GM19239 (cell line): ENCODE measurements at regions not wholly inside any gene's neighbourhood (a gene's known extent, or its start where the extent isn't known, plus 50 kb on each side); places are given as distances from the start of the nearest gene placed in this dataset.
"Not testable (repeated sequence)": the region's sequence is repeated elsewhere in the genome, so short reads cannot be mapped to it uniquely, and the experiment has no call there.

Experiments used
- DNase-seq: peaks from one replicate; pipeline ENCODE4 v3.0.0; 2011; ENCODE audit warnings: low spot score; ENCODE audit not compliant: insufficient read length
- FAIRE-seq: peaks from 2 replicates; lab custom pipeline; 2011; peaks lifted over from hg19 to GRCh38; lab: Jason Lieb, UNC

DNA sequence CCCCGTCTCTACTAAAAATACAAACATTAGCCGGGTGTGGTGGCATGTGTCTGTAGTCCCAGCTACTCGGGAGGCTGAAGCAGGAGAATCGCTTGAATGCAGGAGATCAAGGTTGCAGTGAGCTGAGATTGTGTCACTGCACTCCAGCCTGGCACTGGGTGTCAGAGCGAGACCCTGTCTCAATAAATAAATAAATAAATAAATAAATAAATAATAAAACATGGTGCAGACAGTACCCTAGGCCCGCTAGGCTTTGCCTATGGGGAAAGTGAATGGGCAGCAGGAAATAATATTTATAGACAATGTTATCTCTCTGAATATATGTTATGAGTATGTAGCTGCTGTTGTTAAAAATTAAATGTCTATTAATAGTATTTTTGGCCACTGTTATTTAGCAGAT lies 130.4 kb downstream of the LARP7 start:
- FAIRE-seq (no peak), DNase-seq (no peak)

GRCh38 chr4:112770114-112770513 lies 133.2 kb downstream of the LARP7 start:
- FAIRE-seq, result no peak
- DNase-seq, result no peak

- no peak for DNase-seq
- FAIRE-seq, result no peak
Measured at GRCh38 chr4:112775801-112776200, 138.9 kb downstream of the LARP7 start.

GRCh38 chr4:112776535-112776934 lies 139.6 kb downstream of the LARP7 start:
- DNase-seq (no peak), FAIRE-seq (no peak)

GRCh38 chr4:112778520-112778919 lies 141.6 kb downstream of the LARP7 start:
- DNase-seq (no peak), FAIRE-seq (no peak)

- FAIRE-seq (no peak), DNase-seq (no peak)
Measured at GRCh38 chr4:112793033-112793432, 156.1 kb downstream of the LARP7 start.

DNA sequence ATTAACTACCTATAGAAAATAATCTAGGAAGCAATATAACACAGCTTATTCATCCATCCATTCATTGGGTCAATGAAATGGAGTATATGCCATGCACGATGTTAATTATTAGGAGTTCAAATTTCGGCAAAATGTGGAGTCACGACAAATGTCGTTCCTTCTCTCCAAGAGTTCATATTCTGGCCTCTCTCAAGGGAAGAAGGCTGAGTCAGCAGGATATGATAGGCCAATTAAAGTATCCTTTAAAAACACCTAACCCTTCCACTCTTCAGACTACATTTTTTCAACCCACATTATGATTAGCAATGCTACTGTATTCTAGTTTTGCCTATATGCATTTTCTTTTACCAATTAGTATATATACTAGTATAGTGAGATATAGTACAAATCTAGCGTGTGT lies 163.1 kb downstream of the LARP7 start:
- FAIRE-seq, result no peak

DNA sequence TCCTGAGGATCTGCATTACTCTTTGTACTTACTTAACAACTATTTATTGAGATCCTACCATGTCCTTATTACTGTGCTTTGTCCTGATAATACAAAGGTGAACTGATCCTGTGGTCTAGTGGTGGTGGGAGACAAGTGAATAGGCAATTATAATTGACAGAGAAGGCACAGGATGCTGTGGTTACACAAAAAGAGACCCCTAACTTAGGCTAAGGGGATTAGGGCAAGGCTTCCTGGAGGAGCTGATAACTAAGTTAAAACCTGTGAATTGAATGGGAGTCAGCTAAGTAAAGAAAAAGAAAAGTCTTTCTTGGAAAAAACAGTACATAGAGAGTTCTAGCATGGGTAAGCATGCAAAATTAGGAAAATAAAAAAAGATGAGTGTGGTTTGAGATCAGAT lies 164.4 kb downstream of the LARP7 start:
- DNase-seq (no peak), FAIRE-seq (no peak)

More for the DNA sequence above, 163.1 kb downstream of the LARP7 start:
- no peak for DNase-seq

GRCh38 chr4:112802780-112803179 lies 165.8 kb downstream of the LARP7 start:
- no peak for DNase-seq
- FAIRE-seq, result no peak

- peak; percentile 89 for FAIRE-seq
- no peak for DNase-seq
Measured at GRCh38 chr4:112807083-112807482, 170.1 kb downstream of the LARP7 start.

GRCh38 chr4:112808001-112808400 lies 171.1 kb downstream of the LARP7 start:
- DNase-seq (no peak), FAIRE-seq (no peak)

GRCh38 chr4:112813790-112814189 lies 176.8 kb downstream of the LARP7 start:
- peak; percentile 64 for FAIRE-seq
- no peak for DNase-seq

DNA sequence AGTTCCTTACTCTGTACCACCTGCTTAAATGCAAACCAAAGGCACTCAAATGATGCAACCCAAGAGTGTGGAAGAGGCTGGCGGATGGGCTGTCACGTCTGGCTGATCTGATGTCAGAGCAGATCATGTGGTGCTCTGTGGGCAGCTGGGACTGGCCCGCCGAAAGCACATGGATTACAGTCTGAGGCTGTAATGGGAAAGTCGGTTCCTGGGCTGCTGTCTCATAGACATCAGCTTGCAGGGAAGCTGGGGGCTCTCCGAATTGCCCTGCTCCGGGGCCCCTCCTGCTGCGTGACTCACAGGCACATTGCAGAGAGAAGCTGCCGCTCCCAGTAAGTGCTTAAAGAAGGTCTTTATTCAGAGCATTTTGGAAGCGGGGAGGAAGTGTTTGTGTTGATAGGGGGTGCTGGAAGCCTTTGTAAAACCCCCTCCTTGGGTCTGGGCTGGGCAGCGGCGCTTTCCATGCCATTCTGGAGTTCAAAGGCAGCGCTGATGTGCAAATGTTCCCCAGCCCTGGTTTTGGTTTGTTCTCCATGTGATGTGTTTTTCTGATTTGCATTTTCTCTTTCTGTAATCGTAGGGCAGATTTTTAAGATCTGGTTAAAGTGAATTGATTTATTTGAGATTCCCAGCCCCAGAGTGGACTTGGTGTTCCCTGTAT lies 181.1 kb downstream of the LARP7 start:
- FAIRE-seq (peak; percentile 94), DNase-seq (peak; percentile 50)

GRCh38 chr4:112818594-112818965 lies 181.6 kb downstream of the LARP7 start:
- DNase-seq (no peak), FAIRE-seq (no peak)

GRCh38 chr4:112819729-112820128 lies 182.8 kb downstream of the LARP7 start:
- DNase-seq (no peak), FAIRE-seq (no peak)

DNA sequence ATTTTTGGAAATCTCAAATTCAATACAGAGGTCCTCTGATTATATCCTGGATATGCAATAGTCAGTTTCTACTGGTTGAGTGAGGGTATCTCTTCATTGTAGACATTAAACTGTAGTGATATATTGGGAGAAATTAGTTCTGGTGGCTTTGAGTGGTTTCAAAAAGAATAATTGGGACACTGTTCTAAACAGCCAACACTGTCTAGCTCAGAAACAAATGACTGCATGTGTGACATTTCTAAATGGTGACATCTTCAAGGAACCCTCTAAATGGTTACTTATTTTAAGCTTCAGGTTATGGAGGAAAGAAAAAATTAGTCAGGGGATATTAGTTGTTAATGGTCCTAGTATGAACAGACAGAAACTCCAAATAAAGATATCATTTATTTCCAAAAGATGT lies 186.2 kb downstream of the LARP7 start:
- FAIRE-seq, result no peak

GRCh38 chr4:112823606-112824005 lies 186.7 kb downstream of the LARP7 start:
- FAIRE-seq (peak; percentile 21), DNase-seq (no peak)

More for the DNA sequence above, 186.2 kb downstream of the LARP7 start:
- DNase-seq, result no peak

DNA sequence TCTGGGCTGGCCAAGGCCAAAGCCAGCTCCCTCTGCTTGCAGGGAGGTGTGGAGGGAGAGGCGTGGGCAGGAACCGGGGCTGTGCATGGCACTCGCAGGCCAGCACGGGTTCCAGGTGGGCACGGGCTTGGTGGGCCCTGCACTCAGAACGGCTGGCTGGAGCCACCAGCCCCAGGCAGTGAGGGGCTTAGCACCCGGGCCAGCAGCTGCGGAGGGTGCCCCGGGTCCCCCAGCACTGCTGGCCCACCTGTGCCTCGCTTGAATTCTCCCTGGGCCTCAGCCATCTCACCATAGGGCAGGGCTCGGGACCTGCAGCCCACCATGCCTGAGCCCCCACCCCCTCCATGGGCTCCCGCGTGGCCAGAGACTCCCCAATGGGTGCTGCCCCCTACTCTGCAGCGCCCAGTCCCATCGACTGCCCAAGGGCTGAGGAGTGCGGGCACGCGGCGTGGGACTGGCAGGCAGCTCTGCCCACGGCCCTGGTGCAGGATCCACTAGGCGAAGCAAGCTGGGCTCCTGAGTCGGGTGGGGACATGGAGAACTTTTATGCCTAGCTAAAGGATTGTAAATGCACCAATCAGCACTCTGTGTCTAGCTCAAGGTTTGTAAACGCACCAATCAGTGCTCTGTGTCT lies 193.9 kb downstream of the LARP7 start:
- DNase-seq (no peak), FAIRE-seq (no peak)

- FAIRE-seq (no peak), DNase-seq (no peak)
Measured at GRCh38 chr4:112832493-112832892, 195.6 kb downstream of the LARP7 start.

GRCh38 chr4:112836895-112837294 lies 200.0 kb downstream of the LARP7 start:
- FAIRE-seq (no peak), DNase-seq (no peak)

GRCh38 chr4:112838015-112838414 lies 201.1 kb downstream of the LARP7 start:
- not testable (repeated sequence) for FAIRE-seq, DNase-seq

DNA sequence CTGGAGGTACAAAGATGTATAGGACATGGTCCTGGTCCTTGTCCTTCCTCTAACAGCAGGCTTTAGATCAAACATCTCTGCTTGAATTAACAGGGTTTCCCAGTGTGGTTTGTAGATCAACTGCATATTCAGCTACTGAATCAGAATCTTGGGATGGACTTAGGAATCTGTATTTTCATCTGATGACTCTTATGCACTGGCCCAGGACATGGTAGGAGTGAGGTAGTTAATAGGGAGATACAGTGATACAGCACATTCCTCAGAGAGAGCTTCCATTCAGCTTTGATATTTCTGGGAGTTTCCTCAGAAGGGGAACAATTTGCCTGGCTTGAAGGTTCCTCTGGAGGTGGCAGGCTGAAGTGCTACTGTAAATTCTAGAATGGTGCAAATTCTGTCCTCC lies 203.1 kb downstream of the LARP7 start:
- no peak for FAIRE-seq
- no peak for DNase-seq
